ENCODE measurements at regions not wholly inside any gene's neighbourhood (a gene's known extent, or its start where the extent isn't known, plus 50 kb on each side); places are given as distances from the start of the nearest gene placed in this dataset.

DNA sequence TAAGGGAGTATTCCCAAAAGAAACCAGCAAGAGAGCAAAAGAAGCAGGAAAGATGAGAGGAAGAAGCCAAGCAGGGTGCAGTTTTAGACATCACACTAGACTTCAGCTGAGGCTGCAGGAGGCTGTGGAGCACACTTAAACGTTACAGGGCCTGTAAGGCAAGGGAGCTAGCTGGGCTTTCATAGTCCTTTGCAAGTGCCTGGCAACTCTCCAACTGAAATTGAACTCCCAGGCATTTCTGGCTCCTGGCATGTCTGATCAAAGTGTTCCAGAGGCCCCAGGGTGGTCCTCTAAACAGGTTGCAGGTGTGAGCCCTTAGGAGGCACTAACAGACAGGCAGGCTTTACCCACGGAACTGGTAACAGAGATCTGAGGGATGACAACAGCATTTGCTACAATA is 750.2 kb downstream of the XPNPEP1 start:
- TF ChIP-seq FOXK2 (IDR thresholded peaks at IDR 0.05) = no peak
- TF ChIP-seq CTBP1 (IDR thresholded peaks at IDR 0.05; ENCODE audit: borderline replicate concordance) = no peak

Measured in HEK293T (cell line).